Erythroblast (primary cell): ENCODE measurements at regions not wholly inside any gene's neighbourhood (a gene's known extent, or its start where the extent isn't known, plus 50 kb on each side); places are given as distances from the start of the nearest gene placed in this dataset.

Experiments used
- GATA1 ChIP-seq: IDR thresholded peaks from 2 replicates; pipeline ENCODE4 v1.6.1; 2011; ENCODE audit warnings: low read depth, mild to moderate bottlenecking, control low read depth, low read length, moderate library complexity
- POLR2A ChIP-seq: IDR thresholded peaks from 2 replicates; pipeline ENCODE4 v1.6.1; 2011; ENCODE audit warnings: mild to moderate bottlenecking, low read length

- TF ChIP-seq POLR2A (no peak), GATA1 (no peak)
Observed at GRCh38 chr10:114764656-114765055, 56.9 kb upstream of the FHIP2A start.
